BJ (cell line): ENCODE measurements at regions not wholly inside any gene's neighbourhood (a gene's known extent, or its start where the extent isn't known, plus 50 kb on each side); places are given as distances from the start of the nearest gene placed in this dataset.

Experiments
- CTCF ChIA-PET: fragments of 350-600 bp; formaldehyde crosslinking; extraction: SDS; loops from one replicate; lab custom pipeline; 2021; ENCODE audit warnings: antibody characterized with exemption, inconsistent platforms; lab: Yijun Ruan, JAX
- POLR2A ChIA-PET: fragments of 300-600 bp; sonication (Branson Sonifier 250); formaldehyde crosslinking; extraction: SDS; loops from one replicate; lab custom pipeline; 2021; ENCODE audit warnings: antibody characterized with exemption; lab: Charles Lee
- DNase-seq: peaks from one replicate; pipeline ENCODE4 v3.0.0-alpha.2; 2011; ENCODE audit warnings: low read depth
- H3K27me3 ChIP-seq: 2 replicates; pipeline ENCODE4 v1.6.0; 2011; ENCODE audit warnings: low read length; ENCODE audit not compliant: control insufficient read depth, insufficient read depth
- H3K36me3 ChIP-seq: 2 replicates; pipeline ENCODE4 v1.5.1; 2011; ENCODE audit warnings: low read length; ENCODE audit not compliant: control insufficient read depth, insufficient read depth
- H3K4me3 ChIP-seq: 2 replicates; pipeline ENCODE4 v1.5.1; 2011; ENCODE audit warnings: low read depth, mild to moderate bottlenecking, control low read depth, low read length
- TF ChIP-seq, protein P1 (sequence below): IDR thresholded peaks from 2 replicates; pipeline ENCODE4 v1.5.1; 2011; ENCODE audit warnings: low read depth, mild to moderate bottlenecking, control low read depth, inconsistent platforms, low read length, moderate library complexity; ENCODE audit not compliant: insufficient read depth

DNA sequence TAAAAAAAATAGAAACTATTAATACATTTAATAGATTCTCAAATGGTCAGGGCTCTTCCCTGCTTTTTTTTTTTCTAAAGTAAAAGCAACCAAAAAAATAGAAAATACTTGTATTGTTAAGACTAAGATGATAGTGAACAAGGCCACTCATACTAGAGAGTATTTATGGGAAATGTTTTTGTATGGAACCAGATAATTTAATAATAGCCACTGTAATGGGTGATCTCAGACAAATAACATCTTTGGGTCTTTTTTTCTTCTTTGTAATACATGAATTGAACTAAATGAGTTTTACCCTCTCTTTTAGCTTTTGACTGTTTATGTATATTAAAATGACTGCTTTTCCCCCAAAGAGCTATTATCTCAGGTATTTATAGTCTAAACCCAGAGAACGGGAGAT is 92.1 kb upstream of the ELOVL6 start:
- ChIA-PET CTCF (no interaction called here), POLR2A (no interaction called here)
- H3K36me3 ChIP-seq, result no peaks in the 10 kb centered on the region
- no peaks in the 10 kb centered on the region for H3K27me3 ChIP-seq
- no peak for DNase-seq
- no peak overlapping the region for H3K4me3 ChIP-seq
- TF ChIP-seq, protein P1, sequence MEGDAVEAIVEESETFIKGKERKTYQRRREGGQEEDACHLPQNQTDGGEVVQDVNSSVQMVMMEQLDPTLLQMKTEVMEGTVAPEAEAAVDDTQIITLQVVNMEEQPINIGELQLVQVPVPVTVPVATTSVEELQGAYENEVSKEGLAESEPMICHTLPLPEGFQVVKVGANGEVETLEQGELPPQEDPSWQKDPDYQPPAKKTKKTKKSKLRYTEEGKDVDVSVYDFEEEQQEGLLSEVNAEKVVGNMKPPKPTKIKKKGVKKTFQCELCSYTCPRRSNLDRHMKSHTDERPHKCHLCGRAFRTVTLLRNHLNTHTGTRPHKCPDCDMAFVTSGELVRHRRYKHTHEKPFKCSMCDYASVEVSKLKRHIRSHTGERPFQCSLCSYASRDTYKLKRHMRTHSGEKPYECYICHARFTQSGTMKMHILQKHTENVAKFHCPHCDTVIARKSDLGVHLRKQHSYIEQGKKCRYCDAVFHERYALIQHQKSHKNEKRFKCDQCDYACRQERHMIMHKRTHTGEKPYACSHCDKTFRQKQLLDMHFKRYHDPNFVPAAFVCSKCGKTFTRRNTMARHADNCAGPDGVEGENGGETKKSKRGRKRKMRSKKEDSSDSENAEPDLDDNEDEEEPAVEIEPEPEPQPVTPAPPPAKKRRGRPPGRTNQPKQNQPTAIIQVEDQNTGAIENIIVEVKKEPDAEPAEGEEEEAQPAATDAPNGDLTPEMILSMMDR, result no peak

DNA sequence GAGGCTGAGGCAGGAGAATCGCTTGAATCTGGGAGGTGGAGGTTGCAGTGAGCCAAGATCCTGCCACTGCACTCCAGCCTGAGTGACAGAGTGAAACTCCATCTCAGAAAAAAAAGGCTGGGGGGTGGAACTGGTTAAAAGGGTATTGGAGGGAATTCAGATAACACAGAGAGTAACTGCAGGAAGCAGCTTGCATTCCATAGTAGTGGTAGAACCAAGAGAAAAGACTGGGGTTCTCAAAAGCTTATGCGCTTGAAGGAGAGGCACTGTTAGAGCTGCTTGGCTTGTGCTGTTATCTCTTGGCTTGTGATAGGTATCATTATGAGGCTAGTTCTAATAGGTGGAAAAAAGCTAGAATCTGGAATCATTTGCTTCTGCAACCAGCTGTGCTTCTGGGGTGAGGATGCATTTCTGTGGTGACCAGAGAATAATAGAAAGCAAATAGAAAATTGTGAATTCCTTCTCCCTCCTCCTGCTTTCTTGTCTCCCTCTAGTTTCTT is 91.2 kb upstream of the ELOVL6 start:
- ChIA-PET CTCF (no interaction called here), POLR2A (no interaction called here)
- TF ChIP-seq, protein P1, result no peak
- DNase-seq, result no peak
- Histone ChIP-seq H3K27me3 (no peaks in the 10 kb centered on the region), H3K36me3 (no peaks in the 10 kb centered on the region), H3K4me3 (no peak overlapping the region)

- no peak for DNase-seq
- ChIA-PET CTCF (interaction anchor here (1.1 to 1.7 kb wide), 2 partner anchors 9 to 224 kb away, joined by 3 to 6 read pairs; no protein-coding TSS in a partner anchor), POLR2A (no interaction called here)
- Histone ChIP-seq H3K4me3 (no peak overlapping the region), H3K27me3 (no peaks in the 10 kb centered on the region), H3K36me3 (no peaks in the 10 kb centered on the region)
- TF ChIP-seq, protein P1, result no peak
Observed at GRCh38 chr4:110287130-110287529, 88.7 kb upstream of the ELOVL6 start.

GRCh38 chr4:110278127-110278526 is 79.7 kb upstream of the ELOVL6 start:
- H3K27me3 ChIP-seq, result no peaks in the 10 kb centered on the region
- TF ChIP-seq, protein P1, result no peak
- no peaks in the 10 kb centered on the region for H3K36me3 ChIP-seq
- CTCF ChIA-PET, result interaction anchor here (1.0 kb wide), 1 partner anchor 10 kb away, joined by 3 read pairs; no protein-coding TSS in a partner anchor
- DNase-seq, result no peak
- H3K4me3 ChIP-seq, result no peak overlapping the region
- POLR2A ChIA-PET, result no interaction called here

GRCh38 chr4:110275871-110276270 is 77.5 kb upstream of the ELOVL6 start:
- ChIA-PET POLR2A (no interaction called here), CTCF (interaction anchor here (0.7 to 1.0 kb wide), 2 partner anchors 77 to 235 kb away, joined by 3 read pairs; partner anchors contain the start of gene ELOVL6)
- DNase-seq, result no peak
- no peak overlapping the region for H3K4me3 ChIP-seq
- H3K27me3 ChIP-seq, result no peaks in the 10 kb centered on the region
- TF ChIP-seq, protein P1, result no peak
- no peaks in the 10 kb centered on the region for H3K36me3 ChIP-seq
